HCT116 (cell line): ENCODE measurements at regions not wholly inside any gene's neighbourhood (a gene's known extent, or its start where the extent isn't known, plus 50 kb on each side); places are given as distances from the start of the nearest gene placed in this dataset.

Source experiments
- ATAC-seq: fragments of 200-7000 bp; cut with Tn5 transposase; 2 replicates; pipeline ENCODE4 v1.9.1; 2020; ENCODE audit warnings: mild to moderate bottlenecking, moderate library complexity
- BruUV-seq: library from RNA; stranded (reverse); fragments of 400-500 nt; replicated peaks from 2 replicates; lab custom pipeline; 2021; lab: Mats Ljungman, UMichigan
- CTCF ChIA-PET: fragments of 300-600 bp; sonication (Branson Sonifier 250); formaldehyde crosslinking; loops from one replicate; lab custom pipeline; 2021; ENCODE audit warnings: antibody characterized with exemption; lab: Charles Lee
- POLR2A ChIA-PET: fragments of 300-600, 350-600 bp; sonication (Branson Sonifier 250); formaldehyde crosslinking; loops from one replicate; lab custom pipeline; 2021; ENCODE audit warnings: antibody characterized with exemption; lab: Charles Lee
- RAD21 ChIA-PET, 2 experiments: fragments of 300-600 bp; sonication (Branson Sonifier 250); formaldehyde crosslinking; loops; one replicate each; lab custom pipeline; 2023; ENCODE audit warnings: low total read pairs in 2 of 2; ENCODE audit not compliant: uncharacterized antibody in 2 of 2, unreplicated experiment in 2 of 2, low non-redundant PET in 1 of 2; lab: Charles Lee
- DNase-seq: peaks from one replicate; pipeline ENCODE4 v3.0.0-alpha.2; 2010; ENCODE audit warnings: low read depth, low spot score
- H2AFZ ChIP-seq: fragments of 200-600 bp; shearing (Covaris generic), sonication (generic); 2 replicates; pipeline ENCODE4 v1.6.1; 2017; ENCODE audit warnings: low read depth, mixed run types, mixed read lengths, antibody characterized with exemption, low read length; ENCODE audit not compliant: poor library complexity, severe bottlenecking
- H3K27ac ChIP-seq: 2 replicates; pipeline ENCODE4 v1.5.1; 2012; ENCODE audit warnings: low read depth, low read length
- H3K27me3 ChIP-seq: fragments of 200-600 bp; sonication (generic); 2 replicates; pipeline ENCODE4 v1.6.1; 2016; ENCODE audit warnings: mixed run types, low read length, mixed read lengths; ENCODE audit not compliant: insufficient read depth
- H3K36me3 ChIP-seq, 2 experiments: fragments of 200-500 bp in 1 of 2; fragments of 200-600 bp in 1 of 2; sonication (Bioruptor generic) in 1 of 2; sonication (generic) in 1 of 2; 2 replicates each; pipeline versions ENCODE4 v1.5.1 to v1.6.1; 2014 to 2016; ENCODE audit warnings: low read length in 2 of 2, inconsistent platforms in 1 of 2, mixed read lengths in 1 of 2, mixed run types in 1 of 2; ENCODE audit not compliant: insufficient read depth in 2 of 2, control insufficient read depth in 1 of 2
- H3K4me1 ChIP-seq, 2 experiments: fragments of 200-600 bp in 1 of 2; sonication (generic) in 1 of 2; 2 replicates each; pipeline versions ENCODE4 v1.5.1 to v1.6.1; 2012 to 2017; ENCODE audit warnings: low read length in 2 of 2, inconsistent platforms in 1 of 2, mild to moderate bottlenecking in 1 of 2, mixed read lengths in 1 of 2, mixed run types in 1 of 2, moderate library complexity in 1 of 2; ENCODE audit not compliant: insufficient read depth in 2 of 2, control insufficient read depth in 1 of 2
- H3K4me2 ChIP-seq: fragments of 200-600 bp; sonication (generic); 2 replicates; pipeline ENCODE4 v1.6.1; 2017; ENCODE audit warnings: mixed run types, low read length, mixed read lengths
- H3K4me3 ChIP-seq, 2 experiments: fragments of 200-600 bp in 1 of 2; sonication (generic) in 1 of 2; replicated peaks in 1 of 2; 2 replicates each; pipeline ENCODE4 v1.5.1; 2011 to 2016; ENCODE audit warnings: low read length in 2 of 2, control low read depth in 1 of 2, low read depth in 1 of 2, mild to moderate bottlenecking in 1 of 2, mixed read lengths in 1 of 2, mixed run types in 1 of 2
- H3K79me2 ChIP-seq: fragments of 200-600 bp; sonication (generic); 2 replicates; pipeline ENCODE4 v1.6.1; 2017; ENCODE audit warnings: mild to moderate bottlenecking, mixed run types, low read length, moderate library complexity, mixed read lengths; ENCODE audit not compliant: insufficient read depth
- H3K9ac ChIP-seq: fragments of 200-600 bp; sonication (generic); 2 replicates; pipeline ENCODE4 v1.6.1; 2016; ENCODE audit warnings: low read length, mixed read lengths
- H3K9me2 ChIP-seq: fragments of 200-600 bp; sonication (generic), shearing (Covaris generic); 2 replicates; pipeline ENCODE4 v1.6.1; 2017; ENCODE audit warnings: mixed run types, mild to moderate bottlenecking, moderate library complexity; ENCODE audit not compliant: insufficient read depth
- H3K9me3 ChIP-seq, 2 experiments: fragments of 200-500 bp in 1 of 2; fragments of 200-600 bp in 1 of 2; sonication (Bioruptor generic) in 1 of 2; sonication (generic) in 1 of 2; 2 replicates each; pipeline ENCODE4 v1.6.1; 2014 to 2017; ENCODE audit warnings: low read length in 2 of 2, mixed read lengths in 2 of 2, inconsistent platforms in 1 of 2, low read depth in 1 of 2, mild to moderate bottlenecking in 1 of 2, mixed run types in 1 of 2, moderate library complexity in 1 of 2; ENCODE audit not compliant: control insufficient read depth in 1 of 2, insufficient read depth in 1 of 2
- H4K20me1 ChIP-seq: fragments of 200-600 bp; sonication (generic), shearing (Covaris generic); 2 replicates; pipeline ENCODE4 v1.6.1; 2017; ENCODE audit warnings: mixed run types, mild to moderate bottlenecking, moderate library complexity; ENCODE audit not compliant: insufficient read depth
- CBX3 ChIP-seq: IDR thresholded peaks from 2 replicates; pipeline ENCODE4 v1.6.1; 2012; ENCODE audit warnings: low read depth
- CTCF ChIP-seq, 3 experiments: fragments of 200-600 bp in 1 of 3; sonication (generic) in 1 of 3; IDR thresholded peaks in 2 of 3; conservative IDR thresholded peaks in 1 of 3; 2 replicates each; pipeline ENCODE4 v1.5.1; 2012 to 2017; ENCODE audit warnings: low read depth in 2 of 3, low read length in 2 of 3, antibody characterized with exemption in 1 of 3, borderline replicate concordance in 1 of 3, control low read depth in 1 of 3, mild to moderate bottlenecking in 1 of 3, mixed read lengths in 1 of 3, mixed run types in 1 of 3, moderate library complexity in 1 of 3; ENCODE audit not compliant: insufficient read depth in 1 of 3
- EGR1 ChIP-seq: IDR thresholded peaks from 2 replicates; pipeline ENCODE4 v1.6.1; 2012; ENCODE audit warnings: low read depth
- ELF1 ChIP-seq: IDR thresholded peaks from 2 replicates; pipeline ENCODE4 v1.6.1; 2012; ENCODE audit warnings: low read depth, borderline replicate concordance
- EZH2 ChIP-seq: fragments of 200-600 bp; sonication (generic); IDR thresholded peaks from 2 replicates; pipeline ENCODE4 v1.6.1; 2017; ENCODE audit warnings: antibody characterized with exemption, mixed run types
- EZH2phosphoT487 ChIP-seq: fragments of 200-600 bp; IDR thresholded peaks from 2 replicates; pipeline ENCODE4 v1.6.1; 2018; ENCODE audit warnings: antibody characterized with exemption, borderline replicate concordance
- FOSL1 ChIP-seq: IDR thresholded peaks from 2 replicates; pipeline ENCODE4 v1.6.1; 2012; ENCODE audit warnings: low read depth
- POLR2AphosphoS5 ChIP-seq: IDR thresholded peaks from 2 replicates; pipeline ENCODE4 v1.6.1; 2011; ENCODE audit warnings: mild to moderate bottlenecking, low read depth, low read length, moderate library complexity
- RAD21 ChIP-seq: IDR thresholded peaks from 2 replicates; pipeline ENCODE4 v1.6.1; 2012; ENCODE audit warnings: low read depth, mild to moderate bottlenecking
- SIN3A ChIP-seq: IDR thresholded peaks from 2 replicates; pipeline ENCODE4 v1.6.1; 2012; ENCODE audit warnings: low read depth
- SP1 ChIP-seq: IDR thresholded peaks from 2 replicates; pipeline ENCODE4 v1.6.1; 2012; ENCODE audit warnings: low read depth
- SRF ChIP-seq: IDR thresholded peaks from 2 replicates; pipeline ENCODE4 v1.6.1; 2012; ENCODE audit warnings: low read depth
- YY1 ChIP-seq: IDR thresholded peaks from 2 replicates; pipeline ENCODE4 v1.6.1; 2011; ENCODE audit warnings: low read length, low read depth, moderate library complexity, mild to moderate bottlenecking; ENCODE audit not compliant: insufficient replicate concordance; ENCODE audit errors: extremely low read depth
- ZBTB33 ChIP-seq: IDR thresholded peaks from 2 replicates; pipeline ENCODE4 v1.6.1; 2011; ENCODE audit warnings: mild to moderate bottlenecking, low read length, moderate library complexity; ENCODE audit not compliant: insufficient replicate concordance; ENCODE audit errors: extremely low read depth
- ZFX ChIP-seq: fragments of 450-650 bp; IDR thresholded peaks from 2 replicates; pipeline ENCODE4 v1.6.1; 2017
- intact Hi-C: fragments of 100-400 bp; cut with micrococcal nuclease; formaldehyde crosslinking; loops from 2 replicates; pipeline ENCODE4 v1.10.0; 2022
- TF ChIP-seq, protein P1 (sequence below): IDR thresholded peaks from 2 replicates; pipeline ENCODE4 v1.6.1; 2012; ENCODE audit warnings: low read depth
- TF ChIP-seq, protein P2 (sequence below): IDR thresholded peaks from 2 replicates; pipeline ENCODE4 v1.6.1; 2012

GRCh38 chr4:66372706-66373105 is 702.4 kb upstream of the EPHA5 start:
- CTCF ChIA-PET: no interaction called here
- no peak overlapping the region for H3K27ac ChIP-seq
- TF ChIP-seq ZFX (no peak), CBX3 (no peak), RAD21 (no peak), CTCF (IDR thresholded peaks at IDR 0.05 in 2 of 3, conservative IDR thresholded peaks at IDR 0.05 in 1 of 3; ENCODE audit: borderline replicate concordance in 1 of 3, insufficient read depth in 1 of 3, low read depth in 2 of 3, low read length in 2 of 3) (no peak), SRF (no peak), ZBTB33 (no peak), EZH2phosphoT487 (no peak), SP1 (no peak), SIN3A (no peak), ELF1 (no peak), POLR2AphosphoS5 (no peak), YY1 (no peak), EZH2 (no peak), EGR1 (no peak), FOSL1 (no peak)
- TF ChIP-seq, protein P1, sequence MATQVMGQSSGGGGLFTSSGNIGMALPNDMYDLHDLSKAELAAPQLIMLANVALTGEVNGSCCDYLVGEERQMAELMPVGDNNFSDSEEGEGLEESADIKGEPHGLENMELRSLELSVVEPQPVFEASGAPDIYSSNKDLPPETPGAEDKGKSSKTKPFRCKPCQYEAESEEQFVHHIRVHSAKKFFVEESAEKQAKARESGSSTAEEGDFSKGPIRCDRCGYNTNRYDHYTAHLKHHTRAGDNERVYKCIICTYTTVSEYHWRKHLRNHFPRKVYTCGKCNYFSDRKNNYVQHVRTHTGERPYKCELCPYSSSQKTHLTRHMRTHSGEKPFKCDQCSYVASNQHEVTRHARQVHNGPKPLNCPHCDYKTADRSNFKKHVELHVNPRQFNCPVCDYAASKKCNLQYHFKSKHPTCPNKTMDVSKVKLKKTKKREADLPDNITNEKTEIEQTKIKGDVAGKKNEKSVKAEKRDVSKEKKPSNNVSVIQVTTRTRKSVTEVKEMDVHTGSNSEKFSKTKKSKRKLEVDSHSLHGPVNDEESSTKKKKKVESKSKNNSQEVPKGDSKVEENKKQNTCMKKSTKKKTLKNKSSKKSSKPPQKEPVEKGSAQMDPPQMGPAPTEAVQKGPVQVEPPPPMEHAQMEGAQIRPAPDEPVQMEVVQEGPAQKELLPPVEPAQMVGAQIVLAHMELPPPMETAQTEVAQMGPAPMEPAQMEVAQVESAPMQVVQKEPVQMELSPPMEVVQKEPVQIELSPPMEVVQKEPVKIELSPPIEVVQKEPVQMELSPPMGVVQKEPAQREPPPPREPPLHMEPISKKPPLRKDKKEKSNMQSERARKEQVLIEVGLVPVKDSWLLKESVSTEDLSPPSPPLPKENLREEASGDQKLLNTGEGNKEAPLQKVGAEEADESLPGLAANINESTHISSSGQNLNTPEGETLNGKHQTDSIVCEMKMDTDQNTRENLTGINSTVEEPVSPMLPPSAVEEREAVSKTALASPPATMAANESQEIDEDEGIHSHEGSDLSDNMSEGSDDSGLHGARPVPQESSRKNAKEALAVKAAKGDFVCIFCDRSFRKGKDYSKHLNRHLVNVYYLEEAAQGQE: no peak
- TF ChIP-seq, protein P2, sequence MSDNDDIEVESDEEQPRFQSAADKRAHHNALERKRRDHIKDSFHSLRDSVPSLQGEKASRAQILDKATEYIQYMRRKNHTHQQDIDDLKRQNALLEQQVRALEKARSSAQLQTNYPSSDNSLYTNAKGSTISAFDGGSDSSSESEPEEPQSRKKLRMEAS: no peak
- TF ChIP-seq, all 23 proteins: peak for 0
- no peaks in the 10 kb centered on the region for H3K4me1 ChIP-seq
- H3K9me2 ChIP-seq: no peaks in the 10 kb centered on the region
- no TSS peak for BruUV-seq
- H3K36me3 ChIP-seq: no peaks in the 10 kb centered on the region
- H3K4me2 ChIP-seq: no peak overlapping the region
- ChIA-PET RAD21 (no interaction called here), POLR2A (no interaction called here)
- H3K79me2 ChIP-seq: no peaks in the 10 kb centered on the region
- H4K20me1 ChIP-seq: no peaks in the 10 kb centered on the region
- intact Hi-C loops: no loop called here
- ATAC-seq (no peak), DNase-seq (no peak)
- H3K4me3 ChIP-seq: no peak overlapping the region
- peaks cover 6 to 13% of the 10 kb centered on the region in 2 experiments; a peak in 2 of 4 replicates for H3K9me3 ChIP-seq
- H3K9ac ChIP-seq: no peak overlapping the region
- H3K27me3 ChIP-seq: no peaks in the 10 kb centered on the region
- no peak overlapping the region for H2AFZ ChIP-seq
